H1 (cell line): ENCODE measurements at regions not wholly inside any gene's neighbourhood (a gene's known extent, or its start where the extent isn't known, plus 50 kb on each side); places are given as distances from the start of the nearest gene placed in this dataset.

Source experiments
- CEBPB ChIP-seq: IDR thresholded peaks from 2 replicates; pipeline ENCODE4 v1.6.1; 2012; ENCODE audit warnings: low read depth, low read length
- JUND ChIP-seq: IDR thresholded peaks from 2 replicates; pipeline ENCODE4 v1.6.1; 2011; ENCODE audit warnings: mild to moderate bottlenecking, improper control_type of control experiment, low read length
- POU5F1 ChIP-seq: IDR thresholded peaks from 2 replicates; pipeline ENCODE4 v1.6.1; 2011; ENCODE audit warnings: low read depth, mild to moderate bottlenecking, low read length, moderate library complexity
- RBBP5 ChIP-seq: IDR thresholded peaks from 2 replicates; pipeline ENCODE4 v1.7.1; 2012; ENCODE audit warnings: low read depth, mild to moderate bottlenecking, inconsistent platforms, low read length, moderate library complexity, borderline replicate concordance
- RFX5 ChIP-seq: IDR thresholded peaks from 2 replicates; pipeline ENCODE4 v1.6.1; 2011; ENCODE audit warnings: low read depth, low read length, improper control_type of control experiment, borderline replicate concordance
- SAP30 ChIP-seq: fragments of 300-600 bp; sonication (generic); IDR thresholded peaks from 2 replicates; pipeline ENCODE4 v1.7.1; 2012; ENCODE audit warnings: low read length, moderate library complexity, mild to moderate bottlenecking, inconsistent platforms; ENCODE audit not compliant: insufficient read depth, insufficient replicate concordance
- SIN3A ChIP-seq, 2 experiments: IDR thresholded peaks in 1 of 2; conservative IDR thresholded peaks in 1 of 2; 2 replicates each; pipeline ENCODE4 v1.6.1; 2011 to 2012; ENCODE audit warnings: low read length in 2 of 2, improper control_type of control experiment in 1 of 2, low read depth in 1 of 2, mild to moderate bottlenecking in 1 of 2
- ZNF274 ChIP-seq: IDR thresholded peaks from 2 replicates; pipeline ENCODE4 v1.7.0; 2012; ENCODE audit warnings: low read length, borderline replicate concordance; ENCODE audit errors: extremely low read depth

GRCh38 chr4:77395481-77395880, 210.1 kb upstream of the CXCL13 start (continued):
- no peak for TF ChIP-seq SIN3A (conservative IDR thresholded peaks at IDR 0.05 in 1 of 2, IDR thresholded peaks at IDR 0.05 in 1 of 2; ENCODE audit: low read depth in 1 of 2, low read length in 2 of 2)
- TF ChIP-seq ZNF274: no peak
- TF ChIP-seq CEBPB: no peak
- no peak for TF ChIP-seq JUND
- TF ChIP-seq SAP30: no peak
- TF ChIP-seq POU5F1: no peak
- TF ChIP-seq RFX5: no peak
- TF ChIP-seq RBBP5: no peak
